ENCODE measurements at regions not wholly inside any gene's neighbourhood (a gene's known extent, or its start where the extent isn't known, plus 50 kb on each side); places are given as distances from the start of the nearest gene placed in this dataset.
"Not testable (repeated sequence)": the region's sequence is repeated elsewhere in the genome, so short reads cannot be mapped to it uniquely, and the experiment has no call there.

DNA sequence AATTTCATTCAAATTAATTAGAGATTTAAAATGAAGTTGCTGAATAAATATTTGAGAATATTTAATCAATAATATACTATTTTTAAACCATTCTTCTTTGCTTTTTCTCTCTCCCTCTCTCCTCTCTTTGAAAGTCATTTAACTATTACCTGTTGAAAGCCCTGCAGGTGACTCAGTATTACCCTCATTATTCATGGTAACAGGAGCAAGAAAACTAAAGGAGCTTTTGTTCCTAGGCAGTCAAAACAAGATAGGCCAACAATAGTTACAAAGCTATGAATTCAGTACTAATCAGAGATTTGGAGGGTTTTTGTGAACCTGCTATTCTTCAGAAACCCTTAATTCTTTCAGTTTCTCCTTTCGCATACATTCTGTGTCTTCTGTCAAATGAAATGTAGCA, 721.3 kb upstream of the NCAM2 start:
- Histone ChIP-seq H4K20me1 (ENCODE audit: insufficient read depth, low read length) (no peaks in the 10 kb centered on the region), H3K4me3 (ENCODE audit: low read depth in 1 of 2, low read length in 2 of 2) (no peak overlapping the region), H3K9ac (ENCODE audit: low read depth, low read length) (no peak overlapping the region), H3K36me3 (ENCODE audit: insufficient read depth, low read length) (no peaks in the 10 kb centered on the region), H3K27ac (ENCODE audit: low read length) (no peak overlapping the region), H3K4me1 (ENCODE audit: insufficient read depth, low read length) (no peaks in the 10 kb centered on the region), H3K4me2 (ENCODE audit: insufficient read depth, low read length) (no peak overlapping the region), H3K9me3 (ENCODE audit: insufficient read depth, low read length, severe bottlenecking) (no peaks in the 10 kb centered on the region), H3K27me3 (ENCODE audit: insufficient read depth, low read length, poor library complexity) (no peaks in the 10 kb centered on the region), H2AFZ (ENCODE audit: low read depth, low read length) (no peak overlapping the region), H3K79me2 (ENCODE audit: insufficient read depth, low read length) (no peaks in the 10 kb centered on the region)
- TF ChIP-seq EZH2 (IDR thresholded peaks at IDR 0.05; ENCODE audit: borderline replicate concordance, low read depth, low read length, severe bottlenecking), result no peak
- TF ChIP-seq, protein P1, sequence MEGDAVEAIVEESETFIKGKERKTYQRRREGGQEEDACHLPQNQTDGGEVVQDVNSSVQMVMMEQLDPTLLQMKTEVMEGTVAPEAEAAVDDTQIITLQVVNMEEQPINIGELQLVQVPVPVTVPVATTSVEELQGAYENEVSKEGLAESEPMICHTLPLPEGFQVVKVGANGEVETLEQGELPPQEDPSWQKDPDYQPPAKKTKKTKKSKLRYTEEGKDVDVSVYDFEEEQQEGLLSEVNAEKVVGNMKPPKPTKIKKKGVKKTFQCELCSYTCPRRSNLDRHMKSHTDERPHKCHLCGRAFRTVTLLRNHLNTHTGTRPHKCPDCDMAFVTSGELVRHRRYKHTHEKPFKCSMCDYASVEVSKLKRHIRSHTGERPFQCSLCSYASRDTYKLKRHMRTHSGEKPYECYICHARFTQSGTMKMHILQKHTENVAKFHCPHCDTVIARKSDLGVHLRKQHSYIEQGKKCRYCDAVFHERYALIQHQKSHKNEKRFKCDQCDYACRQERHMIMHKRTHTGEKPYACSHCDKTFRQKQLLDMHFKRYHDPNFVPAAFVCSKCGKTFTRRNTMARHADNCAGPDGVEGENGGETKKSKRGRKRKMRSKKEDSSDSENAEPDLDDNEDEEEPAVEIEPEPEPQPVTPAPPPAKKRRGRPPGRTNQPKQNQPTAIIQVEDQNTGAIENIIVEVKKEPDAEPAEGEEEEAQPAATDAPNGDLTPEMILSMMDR (IDR thresholded peaks at IDR 0.05; ENCODE audit: borderline replicate concordance, extremely low read depth, low read length, poor library complexity, severe bottlenecking), result no peak
- ATAC-seq (ENCODE audit: insufficient read depth, low read depth) (no peak), DNase-seq (no peak)

DNA sequence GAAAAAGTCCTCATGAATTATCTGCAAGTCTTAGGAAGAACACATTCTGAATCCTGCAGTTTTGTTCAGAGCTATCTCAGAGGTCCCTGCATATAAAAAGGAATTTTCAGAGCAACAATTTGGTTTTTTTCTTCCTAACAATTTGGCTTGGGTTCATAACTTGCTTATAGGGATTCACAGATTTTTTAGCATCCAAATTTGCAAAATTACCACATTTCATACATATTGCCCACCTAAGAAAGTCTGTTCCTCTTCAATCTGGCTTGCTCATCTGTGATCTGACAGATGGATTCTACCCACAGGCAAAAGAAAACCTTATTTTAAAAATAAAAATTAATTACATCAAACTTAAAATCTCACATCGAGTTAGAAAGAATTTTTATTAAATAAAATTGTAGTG, 714.4 kb upstream of the NCAM2 start:
- Histone ChIP-seq H2AFZ (ENCODE audit: low read depth, low read length) (no peak overlapping the region), H3K4me2 (ENCODE audit: insufficient read depth, low read length) (no peak overlapping the region), H4K20me1 (ENCODE audit: insufficient read depth, low read length) (no peaks in the 10 kb centered on the region), H3K79me2 (ENCODE audit: insufficient read depth, low read length) (no peaks in the 10 kb centered on the region), H3K4me3 (ENCODE audit: low read depth in 1 of 2, low read length in 2 of 2) (no peak overlapping the region), H3K27ac (ENCODE audit: low read length) (no peak overlapping the region), H3K4me1 (ENCODE audit: insufficient read depth, low read length) (no peaks in the 10 kb centered on the region), H3K9me3 (ENCODE audit: insufficient read depth, low read length, severe bottlenecking) (no peaks in the 10 kb centered on the region), H3K27me3 (ENCODE audit: insufficient read depth, low read length, poor library complexity) (no peaks in the 10 kb centered on the region), H3K9ac (ENCODE audit: low read depth, low read length) (no peak overlapping the region), H3K36me3 (ENCODE audit: insufficient read depth, low read length) (no peaks in the 10 kb centered on the region)
- ATAC-seq (ENCODE audit: insufficient read depth, low read depth), result no peak
- TF ChIP-seq, protein P1 (IDR thresholded peaks at IDR 0.05; ENCODE audit: borderline replicate concordance, extremely low read depth, low read length, poor library complexity, severe bottlenecking), result no peak
- TF ChIP-seq EZH2 (IDR thresholded peaks at IDR 0.05; ENCODE audit: borderline replicate concordance, low read depth, low read length, severe bottlenecking), result no peak
- no peak for DNase-seq

DNA sequence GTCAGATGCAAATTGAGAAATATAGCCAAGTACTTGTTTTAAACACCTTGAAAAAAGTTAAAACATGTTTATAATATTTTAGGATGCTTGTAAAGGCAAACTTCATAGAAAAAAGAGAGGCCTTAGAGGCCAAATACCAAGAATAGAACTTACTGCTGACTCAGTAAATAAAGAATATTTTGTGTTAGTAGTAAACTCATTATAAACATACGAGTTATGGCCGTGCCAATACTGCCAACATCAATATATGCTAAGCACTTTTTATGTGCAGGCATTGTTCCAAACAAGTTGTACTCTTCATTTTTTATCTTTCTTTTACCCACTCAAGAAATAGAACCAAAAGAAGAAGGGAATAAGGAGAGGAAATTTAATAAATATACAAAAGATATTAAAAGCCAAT, 705.9 kb upstream of the NCAM2 start:
- Histone ChIP-seq H2AFZ (ENCODE audit: low read depth, low read length) (no peak overlapping the region), H3K9me3 (ENCODE audit: insufficient read depth, low read length, severe bottlenecking) (peaks cover 2% of the 10 kb centered on the region), H3K9ac (ENCODE audit: low read depth, low read length) (no peak overlapping the region), H3K27me3 (ENCODE audit: insufficient read depth, low read length, poor library complexity) (no peaks in the 10 kb centered on the region), H3K4me3 (ENCODE audit: low read depth in 1 of 2, low read length in 2 of 2) (no peak overlapping the region), H3K27ac (ENCODE audit: low read length) (no peak overlapping the region), H3K36me3 (ENCODE audit: insufficient read depth, low read length) (no peaks in the 10 kb centered on the region), H3K4me1 (ENCODE audit: insufficient read depth, low read length) (no peaks in the 10 kb centered on the region), H3K79me2 (ENCODE audit: insufficient read depth, low read length) (no peaks in the 10 kb centered on the region), H3K4me2 (ENCODE audit: insufficient read depth, low read length) (no peak overlapping the region), H4K20me1 (ENCODE audit: insufficient read depth, low read length) (no peaks in the 10 kb centered on the region)
- TF ChIP-seq EZH2 (IDR thresholded peaks at IDR 0.05; ENCODE audit: borderline replicate concordance, low read depth, low read length, severe bottlenecking), result no peak
- TF ChIP-seq, protein P1 (IDR thresholded peaks at IDR 0.05; ENCODE audit: borderline replicate concordance, extremely low read depth, low read length, poor library complexity, severe bottlenecking), result no peak
- ATAC-seq (ENCODE audit: insufficient read depth, low read depth), result no peak
- DNase-seq, result no peak

DNA sequence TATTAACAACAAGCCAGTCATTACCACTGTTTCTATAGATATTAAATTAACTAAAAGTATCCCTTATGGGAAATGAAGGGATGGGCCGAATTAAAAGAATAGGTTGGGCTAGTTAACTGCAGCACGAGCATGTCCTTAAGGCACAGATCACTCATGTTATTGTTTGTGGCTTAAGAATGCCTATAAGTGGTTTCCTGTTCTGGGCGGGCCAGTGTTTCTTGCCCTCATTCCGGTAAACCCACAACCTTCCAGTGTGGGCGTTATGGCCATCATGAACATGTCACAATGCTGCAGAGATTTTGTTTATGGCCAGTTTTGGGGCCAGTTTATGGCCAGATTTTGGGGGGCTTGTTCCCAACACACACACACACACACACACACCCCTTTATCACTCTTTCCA, 705.4 kb upstream of the NCAM2 start:
- H3K4me1 ChIP-seq (ENCODE audit: insufficient read depth, low read length); H3K4me2 ChIP-seq (ENCODE audit: insufficient read depth, low read length); H3K79me2 ChIP-seq (ENCODE audit: insufficient read depth, low read length); ATAC-seq (ENCODE audit: insufficient read depth, low read depth); H3K27me3 ChIP-seq (ENCODE audit: insufficient read depth, low read length, poor library complexity); H3K4me3 ChIP-seq (ENCODE audit: low read depth in 1 of 2, low read length in 2 of 2); H3K9ac ChIP-seq (ENCODE audit: low read depth, low read length); H3K27ac ChIP-seq (ENCODE audit: low read length); H3K9me3 ChIP-seq (ENCODE audit: insufficient read depth, low read length, severe bottlenecking); DNase-seq; H4K20me1 ChIP-seq (ENCODE audit: insufficient read depth, low read length); H2AFZ ChIP-seq (ENCODE audit: low read depth, low read length); H3K36me3 ChIP-seq (ENCODE audit: insufficient read depth, low read length): not testable (repeated sequence)

All from DND-41 (cell line).